H9 (cell line): ENCODE measurements at regions not wholly inside any gene's neighbourhood (a gene's known extent, or its start where the extent isn't known, plus 50 kb on each side); places are given as distances from the start of the nearest gene placed in this dataset.

Source experiments
- DNase-seq: peaks from one replicate; pipeline ENCODE4 v3.0.0-alpha.2; 2017
- H2AFZ ChIP-seq: one replicate; pipeline ENCODE4 v1.6.1; 2013; ENCODE audit warnings: mild to moderate bottlenecking, low read length, control low read depth, moderate library complexity
- H2AK5ac ChIP-seq: 2 replicates; pipeline ENCODE4 v1.6.1; 2013; ENCODE audit warnings: low read length, control low read depth, mixed read lengths; ENCODE audit not compliant: insufficient read length
- H2BK120ac ChIP-seq: one replicate; pipeline ENCODE4 v1.6.1; 2013; ENCODE audit warnings: low read depth, mild to moderate bottlenecking, low read length, control low read depth, inconsistent platforms; ENCODE audit not compliant: poor library complexity, severe bottlenecking
- H2BK12ac ChIP-seq: 2 replicates; pipeline ENCODE4 v1.6.1; 2013; ENCODE audit warnings: low read length, control low read depth, mixed read lengths, low read depth; ENCODE audit not compliant: insufficient read length
- H2BK15ac ChIP-seq: 2 replicates; pipeline ENCODE4 v1.6.1; 2013; ENCODE audit warnings: low read depth, low read length, control low read depth
- H2BK20ac ChIP-seq: one replicate; pipeline ENCODE4 v1.6.1; 2013; ENCODE audit warnings: low read depth, mild to moderate bottlenecking, low read length, control low read depth, inconsistent platforms; ENCODE audit not compliant: poor library complexity, severe bottlenecking
- H2BK5ac ChIP-seq: 2 replicates; pipeline ENCODE4 v1.6.1; 2013; ENCODE audit warnings: low read length, control low read depth, mixed read lengths; ENCODE audit not compliant: insufficient read length
- H3K14ac ChIP-seq: 2 replicates; pipeline ENCODE4 v1.6.1; 2013; ENCODE audit warnings: low read length, control low read depth; ENCODE audit not compliant: insufficient read depth
- H3K18ac ChIP-seq: 2 replicates; pipeline ENCODE4 v1.6.1; 2013; ENCODE audit warnings: low read depth, mild to moderate bottlenecking, mixed read lengths, low read length, control low read depth; ENCODE audit not compliant: insufficient read length
- H3K23ac ChIP-seq: 2 replicates; pipeline ENCODE4 v1.6.1; 2013; ENCODE audit warnings: low read length, control low read depth, mixed read lengths, low read depth; ENCODE audit not compliant: insufficient read length
- H3K23me2 ChIP-seq: 2 replicates; pipeline ENCODE4 v1.6.1; 2013; ENCODE audit warnings: low read depth, mild to moderate bottlenecking, mixed read lengths, low read length, control low read depth; ENCODE audit not compliant: insufficient read length, poor library complexity, severe bottlenecking
- H3K27ac ChIP-seq: 2 replicates; pipeline ENCODE4 v1.5.1; 2013; ENCODE audit warnings: low read length, control low read depth, mixed read lengths, low read depth; ENCODE audit not compliant: insufficient read length
- H3K27me3 ChIP-seq: 2 replicates; pipeline ENCODE4 v1.6.1; 2013; ENCODE audit warnings: low read length, control low read depth, inconsistent platforms; ENCODE audit not compliant: insufficient read depth
- H3K4ac ChIP-seq: 2 replicates; pipeline ENCODE4 v1.6.1; 2013; ENCODE audit warnings: low read depth, mild to moderate bottlenecking, control low read depth, inconsistent platforms, low read length, moderate library complexity
- H3K4me1 ChIP-seq: 2 replicates; pipeline ENCODE4 v1.6.1; 2013; ENCODE audit warnings: low read length, control low read depth, inconsistent platforms; ENCODE audit not compliant: insufficient read depth
- H3K4me2 ChIP-seq: 2 replicates; pipeline ENCODE4 v1.6.1; 2013; ENCODE audit warnings: low read length, control low read depth, mixed read lengths; ENCODE audit not compliant: insufficient read length, insufficient read depth
- H3K56ac ChIP-seq: 2 replicates; pipeline ENCODE4 v1.6.1; 2013; ENCODE audit warnings: low read depth, mild to moderate bottlenecking, mixed read lengths, low read length, control low read depth; ENCODE audit not compliant: insufficient read length
- H3K79me1 ChIP-seq: 2 replicates; pipeline ENCODE4 v1.6.1; 2013; ENCODE audit warnings: low read depth, mild to moderate bottlenecking, moderate library complexity, low read length, control low read depth, inconsistent platforms; ENCODE audit not compliant: insufficient read depth, poor library complexity, severe bottlenecking
- H3K79me2 ChIP-seq: 2 replicates; pipeline ENCODE4 v1.6.1; 2013; ENCODE audit warnings: low read length, control low read depth, inconsistent platforms; ENCODE audit not compliant: insufficient read depth
- H3K9ac ChIP-seq: 2 replicates; pipeline ENCODE4 v1.6.1; 2013; ENCODE audit warnings: low read length, control low read depth, mixed read lengths; ENCODE audit not compliant: insufficient read length; ENCODE audit errors: extremely low read depth
- H3K9me3 ChIP-seq: one replicate; pipeline ENCODE4 v1.6.1; 2013; ENCODE audit warnings: low read depth, low read length, inconsistent platforms; ENCODE audit not compliant: control insufficient read depth
- H3T11ph ChIP-seq: one replicate; pipeline ENCODE4 v1.6.1; 2013; ENCODE audit warnings: mild to moderate bottlenecking, low read length, control low read depth, inconsistent platforms
- H4K20me1 ChIP-seq: one replicate; pipeline ENCODE4 v1.6.1; 2013; ENCODE audit not compliant: control insufficient read depth, insufficient read length, insufficient read depth
- H4K5ac ChIP-seq: 2 replicates; pipeline ENCODE4 v1.6.1; 2013; ENCODE audit warnings: low read depth, mild to moderate bottlenecking, mixed read lengths, low read length, control low read depth; ENCODE audit not compliant: insufficient read length
- H4K8ac ChIP-seq: replicated peaks from 2 replicates; pipeline ENCODE4 v1.6.1; 2013; ENCODE audit warnings: low read length, control low read depth, mixed read lengths, low read depth; ENCODE audit not compliant: insufficient read length
- H4K91ac ChIP-seq: 2 replicates; pipeline ENCODE4 v1.6.1; 2013; ENCODE audit warnings: low read depth, mild to moderate bottlenecking, moderate library complexity, mixed read lengths, low read length, control low read depth; ENCODE audit not compliant: insufficient read length
- H3K27ac Mint-ChIP-seq, 3 experiments: 2 replicates in 2 of 3; 3 replicates in 1 of 3; pipeline ENCODE4 v1.8.0; 2020 to 2021; ENCODE audit warnings: mixed read lengths in 3 of 3, mild to moderate bottlenecking in 1 of 3, moderate library complexity in 1 of 3
- H3K27me3 Mint-ChIP-seq: 2 replicates; pipeline ENCODE4 v1.8.0; 2021; ENCODE audit warnings: low read depth, mild to moderate bottlenecking, moderate library complexity, mixed read lengths
- H3K36me3 Mint-ChIP-seq, 3 experiments: 2 replicates in 2 of 3; 3 replicates in 1 of 3; pipeline ENCODE4 v1.8.0; 2020 to 2021; ENCODE audit warnings: low read depth in 3 of 3, mixed read lengths in 3 of 3; ENCODE audit not compliant: insufficient read depth in 1 of 3
- H3K4me1 Mint-ChIP-seq, 2 experiments: 2 replicates each; pipeline ENCODE4 v1.8.0; 2020; ENCODE audit warnings: mixed read lengths in 2 of 2
- H3K4me3 Mint-ChIP-seq, 2 experiments: 2 replicates in 1 of 2; 3 replicates in 1 of 2; pipeline ENCODE4 v1.8.0; 2020 to 2021; ENCODE audit warnings: mild to moderate bottlenecking in 2 of 2, mixed read lengths in 2 of 2, moderate library complexity in 1 of 2
- H3K9me3 Mint-ChIP-seq, 2 experiments: 2 replicates in 1 of 2; 3 replicates in 1 of 2; pipeline ENCODE4 v1.8.0; 2020; ENCODE audit warnings: mild to moderate bottlenecking in 2 of 2, mixed read lengths in 2 of 2, moderate library complexity in 1 of 2
- WGBS: extraction: QIAGEN DNeasy Blood & Tissue Kit; methylation state at CpG from one replicate; pipeline ENCODE4 v1.1.7; 2013; ENCODE audit warnings: missing lambda C conversion rate, low lambda C conversion rate, mixed read lengths; ENCODE audit not compliant: insufficient read length; ENCODE audit errors: extremely low coverage; 5-methylcytosine and 5-hydroxymethylcytosine counted together
- TF ChIP-seq, protein P1 (sequence below): fragments of 200-600 bp; sonication (generic); conservative IDR thresholded peaks from 3 replicates; pipeline ENCODE4 v1.8.0; 2021; ENCODE audit warnings: antibody characterized with exemption, mild to moderate bottlenecking

GRCh38 chr12:65532162-65532561 lies 253.7 kb downstream of the MSRB3 start:
- no peak overlapping the region for H2AFZ ChIP-seq

More at GRCh38 chr12:65532162-65532561, 253.7 kb downstream of the MSRB3 start:
- H2BK15ac ChIP-seq = no peak overlapping the region
- H3K27me3 ChIP-seq = no peaks in the 10 kb centered on the region
- TF ChIP-seq, protein P1, sequence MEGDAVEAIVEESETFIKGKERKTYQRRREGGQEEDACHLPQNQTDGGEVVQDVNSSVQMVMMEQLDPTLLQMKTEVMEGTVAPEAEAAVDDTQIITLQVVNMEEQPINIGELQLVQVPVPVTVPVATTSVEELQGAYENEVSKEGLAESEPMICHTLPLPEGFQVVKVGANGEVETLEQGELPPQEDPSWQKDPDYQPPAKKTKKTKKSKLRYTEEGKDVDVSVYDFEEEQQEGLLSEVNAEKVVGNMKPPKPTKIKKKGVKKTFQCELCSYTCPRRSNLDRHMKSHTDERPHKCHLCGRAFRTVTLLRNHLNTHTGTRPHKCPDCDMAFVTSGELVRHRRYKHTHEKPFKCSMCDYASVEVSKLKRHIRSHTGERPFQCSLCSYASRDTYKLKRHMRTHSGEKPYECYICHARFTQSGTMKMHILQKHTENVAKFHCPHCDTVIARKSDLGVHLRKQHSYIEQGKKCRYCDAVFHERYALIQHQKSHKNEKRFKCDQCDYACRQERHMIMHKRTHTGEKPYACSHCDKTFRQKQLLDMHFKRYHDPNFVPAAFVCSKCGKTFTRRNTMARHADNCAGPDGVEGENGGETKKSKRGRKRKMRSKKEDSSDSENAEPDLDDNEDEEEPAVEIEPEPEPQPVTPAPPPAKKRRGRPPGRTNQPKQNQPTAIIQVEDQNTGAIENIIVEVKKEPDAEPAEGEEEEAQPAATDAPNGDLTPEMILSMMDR = no peak
- no peaks in the 10 kb centered on the region for H4K20me1 ChIP-seq
- H3K4me3 Mint-ChIP-seq = no peak overlapping the region
- H3K4me1 ChIP-seq = peaks cover 2% of the 10 kb centered on the region; the same call in 1 of the 2 replicates
- H4K5ac ChIP-seq = no peak overlapping the region
- H3K27ac Mint-ChIP-seq = no peak overlapping the region
- H3K23me2 ChIP-seq = no peaks in the 10 kb centered on the region
- H3K14ac ChIP-seq = no peak overlapping the region
- H3K9me3 Mint-ChIP-seq = peaks cover 0 to 2% of the 10 kb centered on the region in 2 experiments; a peak in 3 of 5 replicates
- peaks cover 17 to 24% of the 10 kb centered on the region in 2 experiments for H3K4me1 Mint-ChIP-seq
- H3K9ac ChIP-seq = no peak overlapping the region
- no peak overlapping the region for H3T11ph ChIP-seq
- no peak overlapping the region for H2BK12ac ChIP-seq
- no peak overlapping the region for H4K8ac ChIP-seq
- no peaks in the 10 kb centered on the region for H3K79me2 ChIP-seq
- no peaks in the 10 kb centered on the region for H3K79me1 ChIP-seq
- H3K56ac ChIP-seq = no peak overlapping the region
- no peak for DNase-seq
- peaks cover 0 to 2% (median 0%) of the 10 kb centered on the region in 3 experiments; a peak in 1 of 7 replicates for H3K36me3 Mint-ChIP-seq
- H3K4me2 ChIP-seq = no peak overlapping the region
- H3K27ac ChIP-seq = no peak overlapping the region
- no peaks in the 10 kb centered on the region; the same call in 1 of the 2 replicates for H3K27me3 Mint-ChIP-seq
- WGBS = no CpG with 5 or more reads among the region's 2 CpGs
- no peaks in the 10 kb centered on the region for H3K9me3 ChIP-seq
- no peak overlapping the region for H2BK120ac ChIP-seq
- H2BK20ac ChIP-seq = no peak overlapping the region
- no peak overlapping the region for H2AK5ac ChIP-seq
- H3K18ac ChIP-seq = no peak overlapping the region
- no peak overlapping the region for H3K4ac ChIP-seq
- no peak overlapping the region for H4K91ac ChIP-seq
- H2BK5ac ChIP-seq = no peak overlapping the region
- H3K23ac ChIP-seq = no peak overlapping the region
